ENCODE measurements at regions not wholly inside any gene's neighbourhood (a gene's known extent, or its start where the extent isn't known, plus 50 kb on each side); places are given as distances from the start of the nearest gene placed in this dataset.

GRCh38 chr1:869499-870244 is 54.1 kb upstream of the SAMD11 start:
- TF ChIP-seq CTCF (IDR thresholded peaks at IDR 0.05; ENCODE audit: insufficient read depth, low read depth, low read length, missing control alignments): peak; percentile 77
- DNase-seq (ENCODE audit: low read depth): peak; percentile 61
- H3K4me3 ChIP-seq (ENCODE audit: low read depth, low read length): no peak overlapping the region
